Activated CD4-positive, alpha-beta T cell treated with anti-CD3 and anti-CD28 coated beads for 4 hours (primary cell): ENCODE measurements at regions not wholly inside any gene's neighbourhood (a gene's known extent, or its start where the extent isn't known, plus 50 kb on each side); places are given as distances from the start of the nearest gene placed in this dataset.
"Not testable (repeated sequence)": the region's sequence is repeated elsewhere in the genome, so short reads cannot be mapped to it uniquely, and the experiment has no call there.

Experiments used
- DNase-seq, 2 donors: peaks; one replicate each; pipeline ENCODE4 v3.0.0-alpha.2; 2020

- no peak for DNase-seq
Measured at GRCh38 chr15:69554279-69554961, 101.8 kb downstream of the RPLP1 start.

- DNase-seq, result no peak
Measured at GRCh38 chr15:69555080-69555479, 102.5 kb downstream of the RPLP1 start.

GRCh38 chr15:69556344-69556743 is 103.7 kb downstream of the RPLP1 start:
- no peak for DNase-seq

- no peak for DNase-seq
Measured at GRCh38 chr15:69557020-69557706, 104.5 kb downstream of the RPLP1 start.

GRCh38 chr15:69557707-69558409 is 105.2 kb downstream of the RPLP1 start:
- no peak for DNase-seq

- no peak for DNase-seq
Measured at GRCh38 chr15:69559440-69560190, 107.0 kb downstream of the RPLP1 start.

- DNase-seq, result no peak
Measured at GRCh38 chr15:69561071-69561784, 108.6 kb downstream of the RPLP1 start.

GRCh38 chr15:69562116-69562515 is 109.5 kb downstream of the RPLP1 start:
- no peak for DNase-seq

- DNase-seq, result no peak
Measured at GRCh38 chr15:69562564-69562963, 109.9 kb downstream of the RPLP1 start.

- DNase-seq, result no peak
Measured at GRCh38 chr15:69565066-69565655, 112.5 kb downstream of the RPLP1 start.

GRCh38 chr15:69567238-69567760 is 114.7 kb downstream of the RPLP1 start:
- not testable (repeated sequence) for DNase-seq

GRCh38 chr15:69568173-69569009 is 115.8 kb downstream of the RPLP1 start:
- no peak for DNase-seq

GRCh38 chr15:69570454-69570853 is 117.8 kb downstream of the RPLP1 start:
- no peak for DNase-seq

- no peak for DNase-seq
Measured at GRCh38 chr15:69570997-69571396, 118.4 kb downstream of the RPLP1 start.

- not testable (repeated sequence) for DNase-seq
Measured at GRCh38 chr15:69573278-69573677, 120.7 kb downstream of the RPLP1 start.

- DNase-seq, result peak; percentile 58 to 67
Measured at GRCh38 chr15:69573815-69574475, 121.3 kb downstream of the RPLP1 start.

- DNase-seq, result peak in 1 of 2 donors; percentile 9
Measured at GRCh38 chr15:69574506-69574905, 121.9 kb downstream of the RPLP1 start.

- DNase-seq, result no peak
Measured at GRCh38 chr15:69575387-69575786, 122.8 kb downstream of the RPLP1 start.

- peak; percentile 68 to 72 for DNase-seq
Measured at GRCh38 chr15:69576035-69576526, 123.5 kb downstream of the RPLP1 start.

- no peak for DNase-seq
Measured at GRCh38 chr15:69576948-69577351, 124.3 kb downstream of the RPLP1 start.
